ENCODE measurements at regions not wholly inside any gene's neighbourhood (a gene's known extent, or its start where the extent isn't known, plus 50 kb on each side); places are given as distances from the start of the nearest gene placed in this dataset.

DNA sequence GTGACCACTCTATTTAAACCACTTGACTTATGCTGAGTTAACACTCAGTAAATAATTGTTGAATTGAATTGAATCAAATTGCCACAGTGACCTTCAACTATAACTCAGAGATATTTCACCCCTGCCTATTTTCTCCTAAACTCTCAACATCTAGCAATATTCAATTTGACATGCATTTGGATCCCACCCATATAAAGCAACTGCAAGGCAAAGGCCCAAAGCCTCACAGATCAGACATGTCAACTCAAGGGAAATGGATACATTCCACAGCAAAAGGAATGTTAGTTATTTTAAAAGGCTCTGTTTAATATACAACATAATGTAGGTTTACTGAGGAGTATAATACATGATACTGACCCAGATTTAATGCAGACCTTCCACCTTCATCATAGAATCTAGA is 107.4 kb downstream of the KCTD12 start:
- TF ChIP-seq POLR2A (IDR thresholded peaks at IDR 0.05), result no peak
- no peak for DNase-seq (ENCODE audit: low spot score in 2 of 2)
- intact Hi-C loops (cut with DNase I; ENCODE audit: low total_unique reads), result no loop called here
- H3K4me3 ChIP-seq (ENCODE audit: low read depth, poor library complexity, severe bottlenecking), result no peak overlapping the region

DNA sequence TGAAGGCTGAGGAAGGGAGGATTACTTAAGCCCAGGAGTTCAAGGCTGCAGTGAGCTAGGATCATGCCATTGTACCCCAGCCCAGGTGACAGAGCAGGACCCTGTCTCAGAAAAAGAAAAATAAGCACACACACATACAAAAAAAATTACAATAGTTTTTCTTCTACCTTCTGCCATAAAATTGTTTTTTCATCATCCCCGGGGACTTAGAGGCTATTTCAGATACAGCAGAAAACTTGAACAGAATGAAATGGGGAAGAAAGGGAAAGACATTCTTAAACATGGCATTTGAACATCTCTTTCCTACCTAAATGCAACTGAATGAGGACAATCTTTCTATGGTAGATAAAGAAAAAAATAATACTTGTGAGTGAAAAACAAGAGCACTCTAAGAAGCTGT is 109.1 kb downstream of the KCTD12 start:
- intact Hi-C loops (cut with DNase I; ENCODE audit: low total_unique reads), result no loop called here
- WGBS, 2 donors, result 91 to 97% methylated on average over 1 of the region's 1 CpG
- TF ChIP-seq, protein P1, sequence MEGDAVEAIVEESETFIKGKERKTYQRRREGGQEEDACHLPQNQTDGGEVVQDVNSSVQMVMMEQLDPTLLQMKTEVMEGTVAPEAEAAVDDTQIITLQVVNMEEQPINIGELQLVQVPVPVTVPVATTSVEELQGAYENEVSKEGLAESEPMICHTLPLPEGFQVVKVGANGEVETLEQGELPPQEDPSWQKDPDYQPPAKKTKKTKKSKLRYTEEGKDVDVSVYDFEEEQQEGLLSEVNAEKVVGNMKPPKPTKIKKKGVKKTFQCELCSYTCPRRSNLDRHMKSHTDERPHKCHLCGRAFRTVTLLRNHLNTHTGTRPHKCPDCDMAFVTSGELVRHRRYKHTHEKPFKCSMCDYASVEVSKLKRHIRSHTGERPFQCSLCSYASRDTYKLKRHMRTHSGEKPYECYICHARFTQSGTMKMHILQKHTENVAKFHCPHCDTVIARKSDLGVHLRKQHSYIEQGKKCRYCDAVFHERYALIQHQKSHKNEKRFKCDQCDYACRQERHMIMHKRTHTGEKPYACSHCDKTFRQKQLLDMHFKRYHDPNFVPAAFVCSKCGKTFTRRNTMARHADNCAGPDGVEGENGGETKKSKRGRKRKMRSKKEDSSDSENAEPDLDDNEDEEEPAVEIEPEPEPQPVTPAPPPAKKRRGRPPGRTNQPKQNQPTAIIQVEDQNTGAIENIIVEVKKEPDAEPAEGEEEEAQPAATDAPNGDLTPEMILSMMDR (IDR thresholded peaks at IDR 0.05), result no peak
- TF ChIP-seq POLR2A (IDR thresholded peaks at IDR 0.05), result no peak
- DNase-seq (ENCODE audit: low spot score in 2 of 2), result no peak
- no peak overlapping the region for H3K4me3 ChIP-seq (ENCODE audit: low read depth, poor library complexity, severe bottlenecking)

GRCh38 chr13:76775088-76775740 is 111.0 kb downstream of the KCTD12 start:
- no peak for DNase-seq (ENCODE audit: low spot score in 2 of 2)
- TF ChIP-seq, protein P1 (IDR thresholded peaks at IDR 0.05), result no peak
- no peak for TF ChIP-seq POLR2A (IDR thresholded peaks at IDR 0.05)
- H3K4me3 ChIP-seq (ENCODE audit: low read depth, poor library complexity, severe bottlenecking), result no peak overlapping the region
- intact Hi-C loops (cut with DNase I; ENCODE audit: low total_unique reads), result no loop called here
- 74 to 82% methylated on average over 3 of the region's 3 CpGs for WGBS, 2 donors

- WGBS, 2 donors, result 62 to 65% methylated on average over 5 of the region's 5 CpGs
- no peak for DNase-seq (ENCODE audit: low spot score in 2 of 2)
- intact Hi-C loops (cut with DNase I; ENCODE audit: low total_unique reads), result no loop called here
- H3K4me3 ChIP-seq (ENCODE audit: low read depth, poor library complexity, severe bottlenecking), result no peak overlapping the region
- TF ChIP-seq, protein P1 (IDR thresholded peaks at IDR 0.05), result no peak
- no peak for TF ChIP-seq POLR2A (IDR thresholded peaks at IDR 0.05)
Observed at GRCh38 chr13:76773448-76774094, 112.6 kb downstream of the KCTD12 start.

DNA sequence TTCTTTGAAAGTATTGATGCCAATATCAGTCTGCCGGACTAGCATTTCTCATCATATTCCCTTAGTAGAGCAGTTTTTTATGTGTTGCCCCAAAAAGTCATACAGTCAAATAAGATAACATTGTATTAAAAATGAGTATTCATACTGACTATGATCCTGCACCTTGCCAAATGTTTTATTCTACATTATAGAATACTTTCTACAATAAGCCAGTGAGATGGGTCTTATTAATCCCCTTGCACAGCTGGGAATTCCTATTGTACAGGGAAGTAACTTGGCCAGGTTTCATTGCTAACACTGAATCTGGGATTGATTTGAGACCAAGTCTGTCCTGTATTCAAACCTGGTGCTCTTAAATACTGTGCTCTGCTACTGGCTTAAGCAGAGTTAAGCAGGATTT is 114.0 kb downstream of the KCTD12 start:
- 96 to 100% methylated on average over 1 of the region's 1 CpG for WGBS, 2 donors
- intact Hi-C loops (cut with DNase I; ENCODE audit: low total_unique reads), result no loop called here
- no peak for DNase-seq (ENCODE audit: low spot score in 2 of 2)
- TF ChIP-seq POLR2A (IDR thresholded peaks at IDR 0.05), result no peak
- TF ChIP-seq, protein P1 (IDR thresholded peaks at IDR 0.05), result no peak
- H3K4me3 ChIP-seq (ENCODE audit: low read depth, poor library complexity, severe bottlenecking), result no peak overlapping the region

DNA sequence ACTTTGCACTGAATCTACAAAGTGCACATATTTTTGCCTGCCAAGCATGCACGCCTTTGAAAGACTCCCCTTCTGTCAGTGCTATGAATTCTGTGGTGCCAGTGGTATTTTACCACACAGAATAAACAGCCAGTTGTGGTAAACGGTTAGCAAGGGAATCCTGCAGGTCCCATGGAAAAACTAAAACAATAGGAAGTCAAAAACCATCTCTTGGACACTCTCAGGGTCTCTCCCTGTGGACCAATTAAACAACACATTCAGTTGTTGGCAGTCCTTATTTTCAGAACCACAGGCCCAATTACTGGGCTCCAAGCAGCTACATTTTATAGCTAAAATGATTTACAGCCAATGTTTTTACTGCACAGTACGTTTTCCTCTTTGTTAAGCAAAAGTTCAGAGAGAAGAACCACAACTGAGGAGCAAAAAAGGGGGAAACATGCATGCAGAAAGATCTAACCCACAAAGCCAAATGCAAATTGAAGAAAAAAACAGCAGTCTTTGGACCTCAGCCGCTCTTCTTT is 116.9 kb downstream of the KCTD12 start:
- no peak for DNase-seq (ENCODE audit: low spot score in 2 of 2)
- intact Hi-C loops (cut with DNase I; ENCODE audit: low total_unique reads), result no loop called here
- TF ChIP-seq, protein P1 (IDR thresholded peaks at IDR 0.05), result no peak
- no peak for TF ChIP-seq POLR2A (IDR thresholded peaks at IDR 0.05)
- WGBS, 2 donors, result 34 to 42% methylated on average over 4 of the region's 4 CpGs
- H3K4me3 ChIP-seq (ENCODE audit: low read depth, poor library complexity, severe bottlenecking), result no peak overlapping the region
